22Rv1 (cell line): ENCODE measurements at regions not wholly inside any gene's neighbourhood (a gene's known extent, or its start where the extent isn't known, plus 50 kb on each side); places are given as distances from the start of the nearest gene placed in this dataset.

Source experiments
- H3K27ac ChIP-seq: fragments of 450-650 bp; 2 replicates; pipeline ENCODE4 v1.5.1; 2017
- ZFX ChIP-seq: fragments of 450-650 bp; IDR thresholded peaks from 2 replicates; pipeline ENCODE4 v1.6.1; 2017; ENCODE audit warnings: antibody characterized with exemption, borderline replicate concordance
- TF ChIP-seq, protein P1 (sequence below): fragments of 450-650 bp; IDR thresholded peaks from 2 replicates; pipeline ENCODE4 v1.5.1; 2017; ENCODE audit warnings: mild to moderate bottlenecking

DNA sequence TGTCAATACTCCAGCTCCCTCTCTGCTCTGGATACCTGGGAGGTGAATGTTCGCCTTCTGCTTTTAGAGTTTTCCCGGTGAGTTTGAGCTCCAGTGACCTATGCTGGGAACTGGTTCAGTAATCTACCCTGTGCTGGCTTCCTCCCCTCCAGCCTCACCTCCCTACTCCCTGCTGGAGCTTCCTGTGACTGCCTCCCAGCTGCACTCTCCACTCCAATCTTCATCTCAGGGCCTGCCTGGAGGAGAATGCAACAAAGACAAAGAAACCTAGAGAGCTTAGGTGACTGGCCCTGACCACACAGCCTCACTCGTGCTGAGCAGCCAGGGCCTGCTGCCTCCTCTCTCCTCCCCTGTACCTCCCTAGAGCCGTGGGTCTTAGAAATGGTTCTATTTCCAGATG lies 101.6 kb upstream of the FOXF1 start:
- TF ChIP-seq, protein P1, sequence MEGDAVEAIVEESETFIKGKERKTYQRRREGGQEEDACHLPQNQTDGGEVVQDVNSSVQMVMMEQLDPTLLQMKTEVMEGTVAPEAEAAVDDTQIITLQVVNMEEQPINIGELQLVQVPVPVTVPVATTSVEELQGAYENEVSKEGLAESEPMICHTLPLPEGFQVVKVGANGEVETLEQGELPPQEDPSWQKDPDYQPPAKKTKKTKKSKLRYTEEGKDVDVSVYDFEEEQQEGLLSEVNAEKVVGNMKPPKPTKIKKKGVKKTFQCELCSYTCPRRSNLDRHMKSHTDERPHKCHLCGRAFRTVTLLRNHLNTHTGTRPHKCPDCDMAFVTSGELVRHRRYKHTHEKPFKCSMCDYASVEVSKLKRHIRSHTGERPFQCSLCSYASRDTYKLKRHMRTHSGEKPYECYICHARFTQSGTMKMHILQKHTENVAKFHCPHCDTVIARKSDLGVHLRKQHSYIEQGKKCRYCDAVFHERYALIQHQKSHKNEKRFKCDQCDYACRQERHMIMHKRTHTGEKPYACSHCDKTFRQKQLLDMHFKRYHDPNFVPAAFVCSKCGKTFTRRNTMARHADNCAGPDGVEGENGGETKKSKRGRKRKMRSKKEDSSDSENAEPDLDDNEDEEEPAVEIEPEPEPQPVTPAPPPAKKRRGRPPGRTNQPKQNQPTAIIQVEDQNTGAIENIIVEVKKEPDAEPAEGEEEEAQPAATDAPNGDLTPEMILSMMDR, result no peak
- TF ChIP-seq ZFX, result no peak
- H3K27ac ChIP-seq, result no peak overlapping the region

DNA sequence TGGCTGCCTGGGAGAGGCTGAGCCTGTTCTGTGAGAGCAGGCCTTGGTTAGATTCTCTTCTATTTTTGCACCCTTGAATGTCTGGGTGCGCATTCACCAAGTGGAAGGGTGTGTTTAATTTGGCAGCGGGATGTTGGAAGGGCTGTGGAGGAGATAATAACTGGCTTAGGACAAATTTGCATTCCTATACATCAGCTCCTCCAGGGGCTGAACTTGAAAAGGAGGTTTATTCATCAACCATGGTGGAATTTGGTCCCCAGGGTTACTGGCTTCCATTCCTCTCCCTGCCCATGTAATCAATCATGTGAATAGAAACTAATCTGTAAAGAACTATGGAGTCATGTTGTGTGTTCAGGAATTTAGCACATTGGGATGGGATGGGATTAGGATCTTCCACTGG lies 100.2 kb upstream of the FOXF1 start:
- TF ChIP-seq, protein P1, result no peak
- no peak for TF ChIP-seq ZFX
- no peak overlapping the region for H3K27ac ChIP-seq

GRCh38 chr16:86410529-86410928 lies 99.8 kb upstream of the FOXF1 start:
- no peak overlapping the region for H3K27ac ChIP-seq
- no peak for TF ChIP-seq ZFX
- TF ChIP-seq, protein P1, result no peak

DNA sequence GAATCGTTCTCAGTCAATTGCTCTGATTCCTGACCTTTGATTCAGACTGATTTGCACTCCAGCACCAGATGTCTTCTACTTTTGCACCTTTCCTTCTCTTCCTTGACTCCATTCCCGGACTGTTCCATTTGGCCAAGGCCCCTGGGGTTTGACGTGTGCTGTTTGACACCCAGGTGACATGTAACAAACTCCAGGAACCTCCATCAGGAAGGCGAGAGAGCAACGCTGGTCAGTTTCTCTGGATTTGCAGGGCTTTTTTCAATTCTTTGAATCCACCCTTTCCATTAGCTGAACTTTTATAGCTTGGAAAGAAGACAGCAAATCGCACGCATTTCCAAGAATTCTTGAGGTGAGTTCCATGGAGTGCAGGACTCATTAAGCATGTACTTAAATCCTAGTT lies 98.4 kb upstream of the FOXF1 start:
- H3K27ac ChIP-seq, result no peak overlapping the region
- no peak for TF ChIP-seq ZFX
- TF ChIP-seq, protein P1, result no peak

GRCh38 chr16:86414991-86415740 lies 95.2 kb upstream of the FOXF1 start:
- TF ChIP-seq, protein P1, result no peak
- TF ChIP-seq ZFX, result no peak
- H3K27ac ChIP-seq, result no peak overlapping the region

DNA sequence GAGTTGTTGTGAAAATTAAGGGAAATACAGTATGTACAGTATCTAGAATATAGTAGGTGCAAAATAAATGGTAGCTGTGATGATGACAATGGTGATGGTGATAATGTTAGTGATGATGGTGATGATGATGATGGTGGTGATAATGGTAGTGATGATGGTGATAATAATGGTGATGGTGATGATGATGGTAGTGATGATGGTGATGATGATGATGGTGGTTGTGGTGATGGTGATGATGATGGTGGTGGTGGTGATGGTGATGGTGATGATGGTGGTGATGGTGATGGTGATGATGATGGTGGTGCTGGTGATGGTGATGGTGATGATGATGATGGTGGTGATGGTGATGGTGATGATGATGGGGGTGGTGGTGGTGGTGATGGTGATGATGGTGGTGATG lies 91.3 kb upstream of the FOXF1 start:
- TF ChIP-seq, protein P1, result no peak
- TF ChIP-seq ZFX, result no peak
- no peak overlapping the region for H3K27ac ChIP-seq

- no peak overlapping the region for H3K27ac ChIP-seq
- no peak for TF ChIP-seq ZFX
- TF ChIP-seq, protein P1, result no peak
Observed at GRCh38 chr16:86419518-86419917, 90.8 kb upstream of the FOXF1 start.
